ENCODE measurements at regions not wholly inside any gene's neighbourhood (a gene's known extent, or its start where the extent isn't known, plus 50 kb on each side); places are given as distances from the start of the nearest gene placed in this dataset.

- intact Hi-C loops (cut with DNase I) = no loop called here
- Histone ChIP-seq H3K27me3 (no peaks in the 10 kb centered on the region), H3K36me3 (no peaks in the 10 kb centered on the region), H3K4me1 (no peaks in the 10 kb centered on the region), H3K27ac (replicated peaks in 1 of 4) (no peak overlapping the region), H3K4me3 (no peak overlapping the region), H3K9me3 (no peaks in the 10 kb centered on the region)
- TF ChIP-seq POLR2A (IDR thresholded peaks at IDR 0.05; ENCODE audit: low read depth) = no peak
- TF ChIP-seq EP300 (IDR thresholded peaks at IDR 0.05) = no peak
- TF ChIP-seq POLR2AphosphoS5 (IDR thresholded peaks at IDR 0.05) = no peak
- TF ChIP-seq, protein P1, sequence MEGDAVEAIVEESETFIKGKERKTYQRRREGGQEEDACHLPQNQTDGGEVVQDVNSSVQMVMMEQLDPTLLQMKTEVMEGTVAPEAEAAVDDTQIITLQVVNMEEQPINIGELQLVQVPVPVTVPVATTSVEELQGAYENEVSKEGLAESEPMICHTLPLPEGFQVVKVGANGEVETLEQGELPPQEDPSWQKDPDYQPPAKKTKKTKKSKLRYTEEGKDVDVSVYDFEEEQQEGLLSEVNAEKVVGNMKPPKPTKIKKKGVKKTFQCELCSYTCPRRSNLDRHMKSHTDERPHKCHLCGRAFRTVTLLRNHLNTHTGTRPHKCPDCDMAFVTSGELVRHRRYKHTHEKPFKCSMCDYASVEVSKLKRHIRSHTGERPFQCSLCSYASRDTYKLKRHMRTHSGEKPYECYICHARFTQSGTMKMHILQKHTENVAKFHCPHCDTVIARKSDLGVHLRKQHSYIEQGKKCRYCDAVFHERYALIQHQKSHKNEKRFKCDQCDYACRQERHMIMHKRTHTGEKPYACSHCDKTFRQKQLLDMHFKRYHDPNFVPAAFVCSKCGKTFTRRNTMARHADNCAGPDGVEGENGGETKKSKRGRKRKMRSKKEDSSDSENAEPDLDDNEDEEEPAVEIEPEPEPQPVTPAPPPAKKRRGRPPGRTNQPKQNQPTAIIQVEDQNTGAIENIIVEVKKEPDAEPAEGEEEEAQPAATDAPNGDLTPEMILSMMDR (IDR thresholded peaks at IDR 0.05) = no peak
- no peak for DNase-seq (ENCODE audit: extremely low spot score)
- WGBS = 69% methylated on average over 4 of the region's 4 CpGs
These were observed 429.6 kb upstream of the DMAC1 start for GRCh38 chr9:8229226-8229625.

GRCh38 chr9:8224381-8224801 is 424.8 kb upstream of the DMAC1 start:
- Histone ChIP-seq H3K9me3 (no peaks in the 10 kb centered on the region), H3K27me3 (no peaks in the 10 kb centered on the region), H3K4me1 (no peaks in the 10 kb centered on the region), H3K4me3 (no peak overlapping the region), H3K36me3 (no peaks in the 10 kb centered on the region), H3K27ac (replicated peaks in 1 of 4) (no peak overlapping the region)
- intact Hi-C loops (cut with DNase I) = no loop called here
- DNase-seq (ENCODE audit: extremely low spot score) = no peak
- TF ChIP-seq, protein P1 (IDR thresholded peaks at IDR 0.05) = no peak
- TF ChIP-seq EP300 (IDR thresholded peaks at IDR 0.05) (no peak), POLR2AphosphoS5 (IDR thresholded peaks at IDR 0.05) (no peak), POLR2A (IDR thresholded peaks at IDR 0.05; ENCODE audit: low read depth) (no peak)
- WGBS = 51% methylated on average over 4 of the region's 4 CpGs

DNA sequence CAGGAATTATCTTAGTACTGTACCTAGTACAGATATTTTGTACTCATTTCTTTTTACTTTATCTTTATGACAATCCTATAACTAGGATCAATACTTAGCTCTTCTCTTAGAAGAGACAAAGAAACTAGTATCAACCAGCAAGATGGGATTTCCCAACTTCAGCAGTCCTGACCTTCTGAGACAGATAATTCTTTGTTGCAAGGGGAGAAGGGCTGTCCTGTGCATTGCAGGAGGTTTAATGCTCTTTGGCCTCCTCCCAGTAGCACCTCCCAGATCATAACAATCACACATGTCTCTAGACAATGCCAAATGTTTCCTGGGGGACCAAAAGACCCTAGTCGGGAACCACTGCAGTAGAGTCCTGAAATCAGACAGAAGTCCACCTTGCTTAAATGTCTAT is 424.3 kb upstream of the DMAC1 start:
- no peaks in the 10 kb centered on the region for H3K27me3 ChIP-seq
- no peak for DNase-seq (ENCODE audit: extremely low spot score)
- no peaks in the 10 kb centered on the region for H3K9me3 ChIP-seq
- no peaks in the 10 kb centered on the region for H3K36me3 ChIP-seq
- no peak overlapping the region for H3K4me3 ChIP-seq
- intact Hi-C loops (cut with DNase I) = no loop called here
- no peak for TF ChIP-seq EP300 (IDR thresholded peaks at IDR 0.05)
- no peak for TF ChIP-seq POLR2A (IDR thresholded peaks at IDR 0.05; ENCODE audit: low read depth)
- TF ChIP-seq, protein P1 (IDR thresholded peaks at IDR 0.05) = no peak
- no peak for TF ChIP-seq POLR2AphosphoS5 (IDR thresholded peaks at IDR 0.05)
- 57% methylated on average over 1 of the region's 1 CpG for WGBS
- H3K4me1 ChIP-seq = no peaks in the 10 kb centered on the region
- no peak overlapping the region for H3K27ac ChIP-seq (replicated peaks in 1 of 4)

DNA sequence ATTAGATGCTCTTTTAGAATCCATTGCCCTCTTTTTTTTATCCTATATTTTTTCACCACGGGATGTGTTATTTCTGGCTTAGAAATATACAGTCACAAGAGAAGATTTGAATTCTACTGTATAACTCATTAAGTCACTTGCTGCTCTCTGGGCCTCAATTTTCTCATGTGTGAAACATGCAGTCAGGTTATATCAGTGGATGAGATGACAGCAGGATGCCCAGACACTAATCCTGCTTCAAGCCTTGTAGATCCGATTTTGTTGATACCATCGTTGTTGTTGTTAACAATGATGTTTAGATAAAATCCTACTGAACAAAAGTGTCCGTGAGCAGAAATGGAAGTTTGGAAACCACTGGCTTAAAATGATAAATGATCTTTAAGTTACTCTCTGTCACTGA is 421.9 kb upstream of the DMAC1 start:
- TF ChIP-seq, protein P1 (IDR thresholded peaks at IDR 0.05) = no peak

GRCh38 chr9:8208465-8208864 is 408.9 kb upstream of the DMAC1 start:
- intact Hi-C loops (cut with DNase I) = no loop called here
- Histone ChIP-seq H3K27ac (replicated peaks in 1 of 4) (no peak overlapping the region), H3K4me1 (no peaks in the 10 kb centered on the region), H3K36me3 (no peaks in the 10 kb centered on the region), H3K4me3 (no peak overlapping the region), H3K27me3 (no peaks in the 10 kb centered on the region), H3K9me3 (no peaks in the 10 kb centered on the region)
- WGBS = 81% methylated on average over 2 of the region's 2 CpGs
- no peak for DNase-seq (ENCODE audit: extremely low spot score)
- TF ChIP-seq POLR2A (IDR thresholded peaks at IDR 0.05; ENCODE audit: low read depth) (no peak), POLR2AphosphoS5 (IDR thresholded peaks at IDR 0.05) (no peak), EP300 (IDR thresholded peaks at IDR 0.05) (no peak)
- TF ChIP-seq, protein P1 (IDR thresholded peaks at IDR 0.05) = no peak

More for the DNA sequence above, 421.9 kb upstream of the DMAC1 start:
- no peaks in the 10 kb centered on the region for H3K27me3 ChIP-seq
- WGBS = 54% methylated on average over 4 of the region's 4 CpGs
- H3K27ac ChIP-seq (replicated peaks in 1 of 4) = no peak overlapping the region
- no peaks in the 10 kb centered on the region for H3K36me3 ChIP-seq
- DNase-seq (ENCODE audit: extremely low spot score) = no peak
- H3K4me1 ChIP-seq = no peaks in the 10 kb centered on the region
- intact Hi-C loops (cut with DNase I) = no loop called here
- H3K9me3 ChIP-seq = peaks cover 0 to 3% (median 0%) of the 10 kb centered on the region in 4 donors
- no peak overlapping the region for H3K4me3 ChIP-seq
